GM23338 (cell line): ENCODE measurements at regions not wholly inside any gene's neighbourhood (a gene's known extent, or its start where the extent isn't known, plus 50 kb on each side); places are given as distances from the start of the nearest gene placed in this dataset.

Experiments
- ATAC-seq: fragments of 200-7000 bp; cut with Tn5 transposase; 3 replicates; pipeline ENCODE4 v1.9.1; 2020
- DNase-seq: peaks from one replicate; pipeline ENCODE4 v3.0.0-alpha.2; 2015; ENCODE audit warnings: low spot score
- H2AFZ ChIP-seq: fragments of 200-600 bp; sonication (generic); 2 replicates; pipeline ENCODE4 v1.8.0; 2016; ENCODE audit warnings: antibody characterized with exemption, mild to moderate bottlenecking, moderate library complexity
- H3F3A ChIP-seq: fragments of 200-600 bp; sonication (generic); replicated peaks from 2 replicates; pipeline ENCODE4 v1.8.0; 2017; ENCODE audit warnings: antibody characterized with exemption, mixed run types, low read depth
- H3K27ac ChIP-seq: fragments of 200-600 bp; sonication (generic); 2 replicates; pipeline ENCODE4 v1.6.1; 2016; ENCODE audit warnings: low read depth
- H3K27me3 ChIP-seq: fragments of 200-600 bp; sonication (generic); 2 replicates; pipeline ENCODE4 v1.8.0; 2016; ENCODE audit warnings: mild to moderate bottlenecking, mixed run types, moderate library complexity; ENCODE audit not compliant: insufficient read depth
- H3K36me3 ChIP-seq: fragments of 200-600 bp; sonication (generic); 2 replicates; pipeline ENCODE4 v1.8.0; 2016; ENCODE audit warnings: mild to moderate bottlenecking; ENCODE audit not compliant: insufficient read depth
- H3K4me1 ChIP-seq: fragments of 200-600 bp; sonication (generic); 2 replicates; pipeline ENCODE4 v1.8.0; 2016; ENCODE audit warnings: mild to moderate bottlenecking, moderate library complexity; ENCODE audit not compliant: insufficient read depth
- H3K4me2 ChIP-seq: fragments of 200-600 bp; sonication (generic); 2 replicates; pipeline ENCODE4 v1.7.1; 2017; ENCODE audit warnings: mixed run types
- H3K4me3 ChIP-seq: fragments of 200-600 bp; sonication (generic); 2 replicates; pipeline ENCODE4 v1.6.1; 2016; ENCODE audit warnings: mixed run types
- H3K79me2 ChIP-seq: fragments of 200-600 bp; sonication (generic); replicated peaks from 2 replicates; pipeline ENCODE4 v1.8.0; 2017; ENCODE audit warnings: mild to moderate bottlenecking; ENCODE audit not compliant: insufficient read depth
- H3K9me2 ChIP-seq: fragments of 200-600 bp; sonication (generic); 2 replicates; pipeline ENCODE4 v1.8.0; 2017; ENCODE audit not compliant: insufficient read depth
- H4K20me1 ChIP-seq: fragments of 200-600 bp; sonication (generic); replicated peaks from 2 replicates; pipeline ENCODE4 v1.8.0; 2017; ENCODE audit warnings: mild to moderate bottlenecking; ENCODE audit not compliant: insufficient read depth
- H3K27ac Mint-ChIP-seq: 2 replicates; pipeline ENCODE4 v1.8.0; 2020; ENCODE audit warnings: inconsistent platforms, mild to moderate bottlenecking, moderate library complexity, mixed read lengths
- H3K27me3 Mint-ChIP-seq: 3 replicates; pipeline ENCODE4 v1.8.0; 2022; ENCODE audit warnings: low read depth, mild to moderate bottlenecking, moderate library complexity, mixed read lengths, inconsistent platforms; ENCODE audit not compliant: insufficient read depth, poor library complexity
- H3K36me3 Mint-ChIP-seq: 3 replicates; pipeline ENCODE4 v1.8.0; 2021; ENCODE audit warnings: low read depth, mild to moderate bottlenecking, inconsistent platforms, moderate library complexity, mixed read lengths
- H3K4me1 Mint-ChIP-seq: 3 replicates; pipeline ENCODE4 v1.8.0; 2020; ENCODE audit warnings: mild to moderate bottlenecking, inconsistent platforms, mixed read lengths
- H3K4me3 Mint-ChIP-seq: 3 replicates; pipeline ENCODE4 v1.8.0; 2021; ENCODE audit warnings: moderate library complexity, mild to moderate bottlenecking, inconsistent platforms, mixed read lengths
- H3K9me3 Mint-ChIP-seq: 3 replicates; pipeline ENCODE4 v1.8.0; 2020; ENCODE audit warnings: moderate library complexity, mild to moderate bottlenecking, inconsistent platforms, mixed read lengths
- CREB1 ChIP-seq: fragments of 250-450 bp; sonication (Bioruptor Pico); IDR thresholded peaks from 2 replicates; pipeline ENCODE4 v1.5.0; 2020; ENCODE audit warnings: low read depth, mild to moderate bottlenecking, moderate library complexity
- EZH2 ChIP-seq: fragments of 200-600 bp; sonication (generic); IDR thresholded peaks from one replicate; pipeline ENCODE4 v1.8.0; 2017; ENCODE audit warnings: antibody characterized with exemption, mild to moderate bottlenecking, low read depth; ENCODE audit not compliant: unreplicated experiment
- ZNF114 ChIP-seq: fragments of 250-450 bp; sonication (Bioruptor Pico); IDR thresholded peaks from 2 replicates; pipeline ENCODE4 v1.5.0; 2020; ENCODE audit warnings: mild to moderate bottlenecking, moderate library complexity
- TF ChIP-seq, protein P1 (sequence below): fragments of 250-450 bp; sonication (Bioruptor Pico); IDR thresholded peaks from 2 replicates; pipeline ENCODE4 v1.5.0; 2020; ENCODE audit warnings: mild to moderate bottlenecking, moderate library complexity
- TF ChIP-seq, protein P2 (sequence below): IDR thresholded peaks from 2 replicates; pipeline ENCODE4 v1.6.1; 2016; ENCODE audit warnings: antibody characterized with exemption

DNA sequence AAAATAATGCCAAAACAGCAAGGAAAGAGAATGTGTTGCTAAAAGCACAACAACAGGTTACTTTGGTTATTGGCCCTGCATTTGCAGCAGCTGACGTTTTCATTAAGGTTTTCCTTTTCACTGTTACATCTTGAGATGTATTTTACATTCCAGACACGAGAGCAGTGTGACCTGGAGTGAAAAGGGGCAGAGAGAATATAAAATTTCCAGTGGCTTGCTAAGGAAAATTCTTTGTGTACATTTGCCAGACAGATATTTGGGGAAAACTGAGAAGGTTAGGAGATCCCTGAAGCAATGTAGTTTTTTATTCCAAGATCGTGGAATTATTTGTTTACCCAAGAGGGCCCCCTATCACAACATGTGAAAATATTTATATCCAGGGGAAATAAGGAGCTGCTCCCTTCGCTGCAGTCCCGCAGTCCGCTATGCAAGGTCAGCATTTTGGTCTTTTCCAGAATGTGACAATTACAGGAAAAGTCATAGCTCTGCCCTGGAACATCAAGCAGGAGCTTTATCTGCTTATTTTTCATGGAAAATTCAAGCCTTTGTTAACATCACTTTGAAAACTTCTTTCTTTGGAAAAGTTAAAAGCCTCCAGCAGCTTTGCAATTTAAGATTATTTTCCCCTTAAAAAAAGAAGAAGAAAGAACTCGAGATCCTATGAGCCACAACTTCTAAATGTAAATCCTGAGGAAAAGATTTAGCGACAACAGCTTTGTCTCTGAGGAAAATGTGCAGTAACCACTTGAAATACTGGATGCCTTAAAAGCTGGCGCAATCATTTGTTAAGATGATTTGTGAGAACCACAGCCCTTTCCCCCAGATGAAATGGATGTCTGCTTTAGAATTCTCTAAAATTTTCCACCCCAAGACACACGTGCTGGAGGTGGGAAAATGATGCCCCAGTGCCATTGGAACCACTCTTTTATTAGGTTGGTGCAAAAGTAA is 256.4 kb upstream of the TPM1 start:
- H3K27ac ChIP-seq: no peak overlapping the region
- ATAC-seq (no peak), DNase-seq (no peak)
- Mint-ChIP-seq H3K4me3 (no peak overlapping the region), H3K9me3 (no peaks in the 10 kb centered on the region; the same call in 2 of the 3 replicates), H3K27me3 (peaks cover 6% of the 10 kb centered on the region), H3K27ac (no peak overlapping the region), H3K4me1 (peaks cover 16% of the 10 kb centered on the region), H3K36me3 (no peaks in the 10 kb centered on the region)
- no peak overlapping the region for H3K4me2 ChIP-seq
- TF ChIP-seq CREB1 (CRISPR knock-in tag) (no peak), EZH2 (no peak), ZNF114 (CRISPR knock-in tag) (no peak)
- TF ChIP-seq, protein P1, sequence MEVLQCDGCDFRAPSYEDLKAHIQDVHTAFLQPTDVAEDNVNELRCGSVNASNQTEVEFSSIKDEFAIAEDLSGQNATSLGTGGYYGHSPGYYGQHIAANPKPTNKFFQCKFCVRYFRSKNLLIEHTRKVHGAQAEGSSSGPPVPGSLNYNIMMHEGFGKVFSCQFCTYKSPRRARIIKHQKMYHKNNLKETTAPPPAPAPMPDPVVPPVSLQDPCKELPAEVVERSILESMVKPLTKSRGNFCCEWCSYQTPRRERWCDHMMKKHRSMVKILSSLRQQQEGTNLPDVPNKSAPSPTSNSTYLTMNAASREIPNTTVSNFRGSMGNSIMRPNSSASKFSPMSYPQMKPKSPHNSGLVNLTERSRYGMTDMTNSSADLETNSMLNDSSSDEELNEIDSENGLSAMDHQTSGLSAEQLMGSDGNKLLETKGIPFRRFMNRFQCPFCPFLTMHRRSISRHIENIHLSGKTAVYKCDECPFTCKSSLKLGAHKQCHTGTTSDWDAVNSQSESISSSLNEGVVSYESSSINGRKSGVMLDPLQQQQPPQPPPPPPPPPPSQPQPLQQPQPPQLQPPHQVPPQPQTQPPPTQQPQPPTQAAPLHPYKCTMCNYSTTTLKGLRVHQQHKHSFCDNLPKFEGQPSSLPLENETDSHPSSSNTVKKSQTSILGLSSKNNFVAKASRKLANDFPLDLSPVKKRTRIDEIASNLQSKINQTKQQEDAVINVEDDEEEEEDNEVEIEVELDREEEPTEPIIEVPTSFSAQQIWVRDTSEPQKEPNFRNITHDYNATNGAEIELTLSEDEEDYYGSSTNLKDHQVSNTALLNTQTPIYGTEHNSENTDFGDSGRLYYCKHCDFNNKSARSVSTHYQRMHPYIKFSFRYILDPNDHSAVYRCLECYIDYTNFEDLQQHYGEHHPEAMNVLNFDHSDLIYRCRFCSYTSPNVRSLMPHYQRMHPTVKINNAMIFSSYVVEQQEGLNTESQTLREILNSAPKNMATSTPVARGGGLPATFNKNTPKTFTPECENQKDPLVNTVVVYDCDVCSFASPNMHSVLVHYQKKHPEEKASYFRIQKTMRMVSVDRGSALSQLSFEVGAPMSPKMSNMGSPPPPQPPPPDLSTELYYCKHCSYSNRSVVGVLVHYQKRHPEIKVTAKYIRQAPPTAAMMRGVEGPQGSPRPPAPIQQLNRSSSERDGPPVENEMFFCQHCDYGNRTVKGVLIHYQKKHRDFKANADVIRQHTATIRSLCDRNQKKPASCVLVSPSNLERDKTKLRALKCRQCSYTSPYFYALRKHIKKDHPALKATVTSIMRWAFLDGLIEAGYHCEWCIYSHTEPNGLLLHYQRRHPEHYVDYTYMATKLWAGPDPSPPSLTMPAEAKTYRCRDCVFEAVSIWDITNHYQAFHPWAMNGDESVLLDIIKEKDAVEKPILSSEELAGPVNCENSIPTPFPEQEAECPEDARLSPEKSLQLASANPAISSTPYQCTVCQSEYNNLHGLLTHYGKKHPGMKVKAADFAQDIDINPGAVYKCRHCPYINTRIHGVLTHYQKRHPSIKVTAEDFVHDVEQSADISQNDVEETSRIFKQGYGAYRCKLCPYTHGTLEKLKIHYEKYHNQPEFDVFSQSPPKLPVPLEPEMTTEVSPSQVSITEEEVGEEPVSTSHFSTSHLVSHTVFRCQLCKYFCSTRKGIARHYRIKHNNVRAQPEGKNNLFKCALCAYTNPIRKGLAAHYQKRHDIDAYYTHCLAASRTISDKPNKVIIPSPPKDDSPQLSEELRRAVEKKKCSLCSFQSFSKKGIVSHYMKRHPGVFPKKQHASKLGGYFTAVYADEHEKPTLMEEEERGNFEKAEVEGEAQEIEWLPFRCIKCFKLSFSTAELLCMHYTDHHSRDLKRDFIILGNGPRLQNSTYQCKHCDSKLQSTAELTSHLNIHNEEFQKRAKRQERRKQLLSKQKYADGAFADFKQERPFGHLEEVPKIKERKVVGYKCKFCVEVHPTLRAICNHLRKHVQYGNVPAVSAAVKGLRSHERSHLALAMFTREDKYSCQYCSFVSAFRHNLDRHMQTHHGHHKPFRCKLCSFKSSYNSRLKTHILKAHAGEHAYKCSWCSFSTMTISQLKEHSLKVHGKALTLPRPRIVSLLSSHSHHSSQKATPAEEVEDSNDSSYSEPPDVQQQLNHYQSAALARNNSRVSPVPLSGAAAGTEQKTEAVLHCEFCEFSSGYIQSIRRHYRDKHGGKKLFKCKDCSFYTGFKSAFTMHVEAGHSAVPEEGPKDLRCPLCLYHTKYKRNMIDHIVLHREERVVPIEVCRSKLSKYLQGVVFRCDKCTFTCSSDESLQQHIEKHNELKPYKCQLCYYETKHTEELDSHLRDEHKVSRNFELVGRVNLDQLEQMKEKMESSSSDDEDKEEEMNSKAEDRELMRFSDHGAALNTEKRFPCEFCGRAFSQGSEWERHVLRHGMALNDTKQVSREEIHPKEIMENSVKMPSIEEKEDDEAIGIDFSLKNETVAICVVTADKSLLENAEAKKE (CRISPR knock-in tag): no peak
- TF ChIP-seq, protein P2, sequence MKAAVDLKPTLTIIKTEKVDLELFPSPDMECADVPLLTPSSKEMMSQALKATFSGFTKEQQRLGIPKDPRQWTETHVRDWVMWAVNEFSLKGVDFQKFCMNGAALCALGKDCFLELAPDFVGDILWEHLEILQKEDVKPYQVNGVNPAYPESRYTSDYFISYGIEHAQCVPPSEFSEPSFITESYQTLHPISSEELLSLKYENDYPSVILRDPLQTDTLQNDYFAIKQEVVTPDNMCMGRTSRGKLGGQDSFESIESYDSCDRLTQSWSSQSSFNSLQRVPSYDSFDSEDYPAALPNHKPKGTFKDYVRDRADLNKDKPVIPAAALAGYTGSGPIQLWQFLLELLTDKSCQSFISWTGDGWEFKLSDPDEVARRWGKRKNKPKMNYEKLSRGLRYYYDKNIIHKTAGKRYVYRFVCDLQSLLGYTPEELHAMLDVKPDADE: no peak
- no peaks in the 10 kb centered on the region for H3K9me2 ChIP-seq
- H3K4me1 ChIP-seq: no peaks in the 10 kb centered on the region
- no peaks in the 10 kb centered on the region for H3F3A ChIP-seq
- H3K27me3 ChIP-seq: no peaks in the 10 kb centered on the region
- no peak overlapping the region for H3K4me3 ChIP-seq
- H3K79me2 ChIP-seq: no peaks in the 10 kb centered on the region
- H2AFZ ChIP-seq: no peak overlapping the region
- H3K36me3 ChIP-seq: no peaks in the 10 kb centered on the region
- no peaks in the 10 kb centered on the region for H4K20me1 ChIP-seq
